Endothelial cell of umbilical vein (primary cell): ENCODE measurements at regions not wholly inside any gene's neighbourhood (a gene's known extent, or its start where the extent isn't known, plus 50 kb on each side); places are given as distances from the start of the nearest gene placed in this dataset.
"Not testable (repeated sequence)": the region's sequence is repeated elsewhere in the genome, so short reads cannot be mapped to it uniquely, and the experiment has no call there.

Experiments used
- BruUV-seq: library from RNA; stranded (reverse); fragments of 400-500 nt; replicated peaks from 2 replicates; lab custom pipeline; 2021; lab: Mats Ljungman, UMichigan
- CTCF ChIA-PET: fragments of 300-600, 350-600 bp; sonication (Branson Sonifier 250); formaldehyde crosslinking; loops from one replicate; lab custom pipeline; 2021; ENCODE audit warnings: antibody characterized with exemption, inconsistent platforms; lab: Charles Lee
- POLR2A ChIA-PET: fragments of 300-600, 350-600 bp; sonication (Branson Sonifier 250); formaldehyde crosslinking; loops from one replicate; lab custom pipeline; 2021; ENCODE audit warnings: antibody characterized with exemption, inconsistent platforms; lab: Charles Lee
- DNase-seq: peaks from one replicate; pipeline ENCODE4 v3.0.0-alpha.2; 2011; ENCODE audit warnings: low read depth, low spot score
- FAIRE-seq: peaks from 2 replicates; lab custom pipeline; 2011; peaks lifted over from hg19 to GRCh38; lab: Jason Lieb, UNC
- H2AFZ ChIP-seq: 2 replicates; pipeline ENCODE4 v1.6.0; 2012; ENCODE audit warnings: low read depth, low read length, control low read depth, inconsistent platforms
- H3K27ac ChIP-seq: 2 replicates; pipeline ENCODE4 v1.5.1; 2011; ENCODE audit warnings: low read depth, mild to moderate bottlenecking, control low read depth, low read length, moderate library complexity; ENCODE audit not compliant: insufficient read depth
- H3K27me3 ChIP-seq, 2 experiments: 2 replicates each; pipeline versions ENCODE4 v1.6.0 to v1.6.1; 2011; ENCODE audit warnings: low read length in 2 of 2, mixed read lengths in 1 of 2; ENCODE audit not compliant: control insufficient read depth in 2 of 2, insufficient read depth in 2 of 2
- H3K36me3 ChIP-seq, 2 experiments: 2 replicates in 1 of 2; 3 replicates in 1 of 2; pipeline ENCODE4 v1.5.1; 2011; ENCODE audit warnings: low read length in 2 of 2, mild to moderate bottlenecking in 1 of 2, moderate library complexity in 1 of 2; ENCODE audit not compliant: control insufficient read depth in 2 of 2, insufficient read depth in 2 of 2; ENCODE audit errors: extremely low read depth in 1 of 2
- H3K4me1 ChIP-seq: 3 replicates; pipeline ENCODE4 v1.5.1; 2011; ENCODE audit warnings: mild to moderate bottlenecking, low read length; ENCODE audit not compliant: control insufficient read depth, insufficient read depth; ENCODE audit errors: extremely low read depth
- H3K4me2 ChIP-seq: 2 replicates; pipeline ENCODE4 v1.6.1; 2011; ENCODE audit warnings: low read length, control low read depth, mixed read lengths; ENCODE audit not compliant: insufficient read depth
- H3K4me3 ChIP-seq, 3 experiments: fragments of 200-600 bp in 1 of 3; sonication (generic), shearing (Covaris generic) in 1 of 3; replicated peaks in 1 of 3; 2 replicates each; pipeline ENCODE4 v1.5.1; 2011 to 2016; ENCODE audit warnings: control low read depth in 3 of 3, low read length in 3 of 3, mild to moderate bottlenecking in 2 of 3, inconsistent platforms in 1 of 3, low read depth in 1 of 3, moderate library complexity in 1 of 3; ENCODE audit not compliant: insufficient read depth in 1 of 3
- H3K79me2 ChIP-seq: 2 replicates; pipeline ENCODE4 v1.6.0; 2012; ENCODE audit warnings: low read length, inconsistent platforms; ENCODE audit not compliant: control insufficient read depth, insufficient read depth
- H3K9ac ChIP-seq: replicated peaks from 2 replicates; pipeline ENCODE3; 2011; ENCODE audit warnings: low read length, control low read depth; ENCODE audit not compliant: insufficient read depth; ENCODE audit errors: extremely low read depth
- H3K9me1 ChIP-seq: replicated peaks from 3 replicates; pipeline ENCODE4 v1.6.0; 2011; ENCODE audit warnings: mild to moderate bottlenecking, low read length; ENCODE audit not compliant: control insufficient read depth, insufficient read depth; ENCODE audit errors: extremely low read depth
- H3K9me3 ChIP-seq: replicated peaks from 2 replicates; pipeline ENCODE4 v1.5.1; 2012; ENCODE audit warnings: low read length, inconsistent platforms; ENCODE audit not compliant: control insufficient read depth, insufficient read depth
- H4K20me1 ChIP-seq: replicated peaks from 2 replicates; pipeline ENCODE3; 2011; ENCODE audit warnings: mild to moderate bottlenecking, low read length; ENCODE audit not compliant: control insufficient read depth, insufficient read depth; ENCODE audit errors: extremely low read depth
- EZH2 ChIP-seq: IDR thresholded peaks from 2 replicates; pipeline ENCODE4 v1.6.1; 2012; ENCODE audit warnings: borderline replicate concordance, low read depth, mild to moderate bottlenecking, moderate library complexity, low read length, inconsistent platforms; ENCODE audit not compliant: severe bottlenecking
- FOS ChIP-seq: IDR thresholded peaks from 2 replicates; pipeline ENCODE4 v1.6.1; 2011; ENCODE audit warnings: mild to moderate bottlenecking, low read length, moderate library complexity, borderline replicate concordance; ENCODE audit not compliant: insufficient read depth
- JUN ChIP-seq: IDR thresholded peaks from 2 replicates; pipeline ENCODE4 v1.6.1; 2011; ENCODE audit warnings: borderline replicate concordance, low read depth; ENCODE audit not compliant: insufficient read length, insufficient read depth
- MYC ChIP-seq: IDR thresholded peaks from one replicate; pipeline ENCODE4 v1.6.1; 2011; ENCODE audit warnings: mild to moderate bottlenecking, low read depth, low read length
- POLR2A ChIP-seq: IDR thresholded peaks from 2 replicates; pipeline ENCODE4 v1.6.1; 2012; ENCODE audit warnings: low read depth, mild to moderate bottlenecking, control low read depth, low read length
- dilution Hi-C: fragments of 300-500 bp; cut with MboI; formaldehyde crosslinking; loops from one replicate; pipeline ENCODE4 v1.15.0; 2019; ENCODE audit warnings: low sequenced_read_pairs; ENCODE audit not compliant: extremely low pct_ligation_motif_present
- intact Hi-C: fragments of 100-400 bp; cut with micrococcal nuclease; formaldehyde crosslinking; loops from one replicate; pipeline ENCODE4 v1.10.0; 2022

DNA sequence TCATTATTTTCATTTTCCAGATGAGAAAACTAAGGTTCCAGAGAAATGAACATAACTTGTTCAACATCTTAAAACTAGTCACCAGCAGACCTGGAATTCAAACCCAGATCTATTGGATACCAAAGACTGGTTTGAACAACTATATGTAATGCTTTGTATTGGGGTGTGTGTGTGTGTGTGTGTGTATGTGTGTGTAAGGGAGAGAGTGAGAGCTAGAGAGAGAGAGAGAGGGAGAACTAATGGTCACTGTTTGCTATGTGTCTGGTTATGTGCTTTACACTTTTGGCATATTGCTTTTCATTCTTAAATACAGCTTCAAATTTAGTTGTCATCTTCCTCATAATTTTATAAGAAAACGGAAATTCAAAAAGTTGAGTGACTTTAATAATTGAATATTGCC lies 134.7 kb upstream of the ZNF217 start:
- POLR2A ChIA-PET, result no interaction called here
- Histone ChIP-seq H3K27ac (no peak overlapping the region), H3K4me2 (no peak overlapping the region), H3K27me3 (no peaks in the 10 kb centered on the region), H3K4me3 (no peak overlapping the region), H3K4me1 (peaks cover 7% of the 10 kb centered on the region), H3K36me3 (no peaks in the 10 kb centered on the region), H3K79me2 (no peaks in the 10 kb centered on the region), H2AFZ (no peak overlapping the region), H3K9ac (no peak overlapping the region), H4K20me1 (no peaks in the 10 kb centered on the region), H3K9me1 (no peaks in the 10 kb centered on the region), H3K9me3 (no peaks in the 10 kb centered on the region)
- no peak for FAIRE-seq
- dilution Hi-C loops (no loop called here), intact Hi-C loops (no loop called here)
- no peak for DNase-seq
- CTCF ChIA-PET, result no interaction called here
- BruUV-seq, result no TSS peak
- TF ChIP-seq JUN (no peak), EZH2 (no peak), POLR2A (no peak), FOS (no peak), MYC (no peak)

DNA sequence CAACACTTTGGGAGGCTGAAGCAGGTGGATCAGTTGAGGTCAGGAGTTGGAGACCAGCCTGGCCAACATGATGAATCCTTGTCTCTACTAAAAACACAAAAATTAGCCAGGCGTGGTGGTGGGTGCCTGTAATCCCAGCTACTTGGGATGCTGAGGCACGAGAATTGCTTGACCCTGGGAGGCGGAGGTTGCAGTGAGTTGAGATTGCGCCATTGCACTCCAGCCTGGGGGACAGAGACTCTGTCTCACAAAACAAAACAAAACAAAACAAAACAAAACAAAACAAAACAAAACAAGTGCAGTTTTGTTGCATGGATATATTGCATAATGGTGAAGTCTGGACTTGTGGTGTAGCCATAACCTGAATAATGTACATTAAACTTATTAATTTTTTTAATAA lies 133.6 kb upstream of the ZNF217 start:
- CTCF ChIA-PET, result interaction anchor here (0.8 kb wide), 1 partner anchor 189 kb away, joined by 3 read pairs; no protein-coding TSS in a partner anchor
- H3K27ac ChIP-seq, H2AFZ ChIP-seq, H3K79me2 ChIP-seq, H4K20me1 ChIP-seq, H3K27me3 ChIP-seq, H3K9ac ChIP-seq, intact Hi-C loops, H3K4me3 ChIP-seq, dilution Hi-C loops, BruUV-seq, FAIRE-seq, H3K9me3 ChIP-seq, DNase-seq, H3K4me2 ChIP-seq, POLR2A ChIA-PET, H3K9me1 ChIP-seq, H3K36me3 ChIP-seq: not testable (repeated sequence)
- H3K4me1 ChIP-seq, result peaks cover 13% of the 10 kb centered on the region
